ENCODE measurements at regions not wholly inside any gene's neighbourhood (a gene's known extent, or its start where the extent isn't known, plus 50 kb on each side); places are given as distances from the start of the nearest gene placed in this dataset.

DNA sequence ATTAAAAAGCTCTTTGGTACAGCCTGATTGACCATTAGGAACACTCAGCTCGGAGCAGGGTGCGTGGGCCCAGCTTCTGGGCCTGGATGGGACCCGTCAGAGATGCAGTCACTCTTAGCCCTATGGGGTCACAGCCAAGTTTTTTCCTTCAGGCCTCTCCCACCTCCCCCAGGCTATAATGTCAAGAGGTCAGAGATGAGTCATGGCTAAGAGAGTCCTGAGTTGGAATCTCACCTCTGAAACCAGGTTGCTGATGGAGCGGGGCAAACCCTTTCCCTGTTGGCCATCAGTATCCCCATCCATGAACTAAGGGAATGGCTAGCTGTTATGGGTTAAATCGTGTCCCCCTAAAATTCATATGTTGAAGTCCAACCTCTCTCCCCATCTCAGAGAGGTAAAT is 195.9 kb upstream of the POU3F1 start:
- TF ChIP-seq CTCF (conservative IDR thresholded peaks at IDR 0.05; ENCODE audit: low read depth in 2 of 2) (no peak), ZNF114 (CRISPR knock-in tag; IDR thresholded peaks at IDR 0.05) (no peak), NANOG (IDR thresholded peaks at IDR 0.05; ENCODE audit: borderline replicate concordance) (no peak), CREB1 (CRISPR knock-in tag; IDR thresholded peaks at IDR 0.05; ENCODE audit: low read depth) (no peak), POLR2AphosphoS5 (IDR thresholded peaks at IDR 0.05; ENCODE audit: low read depth) (no peak), EZH2 (IDR thresholded peaks at IDR 0.05; ENCODE audit: low read depth, unreplicated experiment) (no peak), EZH2phosphoT487 (IDR thresholded peaks at IDR 0.05; ENCODE audit: unreplicated experiment) (no peak), ZNF331 (CRISPR knock-in tag; IDR thresholded peaks at IDR 0.05; ENCODE audit: low read depth) (no peak)
- TF ChIP-seq, protein P1, sequence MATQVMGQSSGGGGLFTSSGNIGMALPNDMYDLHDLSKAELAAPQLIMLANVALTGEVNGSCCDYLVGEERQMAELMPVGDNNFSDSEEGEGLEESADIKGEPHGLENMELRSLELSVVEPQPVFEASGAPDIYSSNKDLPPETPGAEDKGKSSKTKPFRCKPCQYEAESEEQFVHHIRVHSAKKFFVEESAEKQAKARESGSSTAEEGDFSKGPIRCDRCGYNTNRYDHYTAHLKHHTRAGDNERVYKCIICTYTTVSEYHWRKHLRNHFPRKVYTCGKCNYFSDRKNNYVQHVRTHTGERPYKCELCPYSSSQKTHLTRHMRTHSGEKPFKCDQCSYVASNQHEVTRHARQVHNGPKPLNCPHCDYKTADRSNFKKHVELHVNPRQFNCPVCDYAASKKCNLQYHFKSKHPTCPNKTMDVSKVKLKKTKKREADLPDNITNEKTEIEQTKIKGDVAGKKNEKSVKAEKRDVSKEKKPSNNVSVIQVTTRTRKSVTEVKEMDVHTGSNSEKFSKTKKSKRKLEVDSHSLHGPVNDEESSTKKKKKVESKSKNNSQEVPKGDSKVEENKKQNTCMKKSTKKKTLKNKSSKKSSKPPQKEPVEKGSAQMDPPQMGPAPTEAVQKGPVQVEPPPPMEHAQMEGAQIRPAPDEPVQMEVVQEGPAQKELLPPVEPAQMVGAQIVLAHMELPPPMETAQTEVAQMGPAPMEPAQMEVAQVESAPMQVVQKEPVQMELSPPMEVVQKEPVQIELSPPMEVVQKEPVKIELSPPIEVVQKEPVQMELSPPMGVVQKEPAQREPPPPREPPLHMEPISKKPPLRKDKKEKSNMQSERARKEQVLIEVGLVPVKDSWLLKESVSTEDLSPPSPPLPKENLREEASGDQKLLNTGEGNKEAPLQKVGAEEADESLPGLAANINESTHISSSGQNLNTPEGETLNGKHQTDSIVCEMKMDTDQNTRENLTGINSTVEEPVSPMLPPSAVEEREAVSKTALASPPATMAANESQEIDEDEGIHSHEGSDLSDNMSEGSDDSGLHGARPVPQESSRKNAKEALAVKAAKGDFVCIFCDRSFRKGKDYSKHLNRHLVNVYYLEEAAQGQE (IDR thresholded peaks at IDR 0.05; ENCODE audit: unreplicated experiment) = no peak

All from GM23338 (cell line).